PC-9 (cell line): ENCODE measurements at regions not wholly inside any gene's neighbourhood (a gene's known extent, or its start where the extent isn't known, plus 50 kb on each side); places are given as distances from the start of the nearest gene placed in this dataset.

ENCODE experiments used
- CTCF ChIP-seq: fragments of 200-600 bp; sonication (generic); conservative IDR thresholded peaks from 2 replicates; pipeline ENCODE4 v1.6.1; 2017; ENCODE audit warnings: mixed run types, antibody characterized with exemption, mild to moderate bottlenecking, moderate library complexity
- EZH2 ChIP-seq: fragments of 200-600 bp; sonication (generic); IDR thresholded peaks from 2 replicates; pipeline ENCODE4 v1.8.0; 2017; ENCODE audit warnings: antibody characterized with exemption, low read depth

DNA sequence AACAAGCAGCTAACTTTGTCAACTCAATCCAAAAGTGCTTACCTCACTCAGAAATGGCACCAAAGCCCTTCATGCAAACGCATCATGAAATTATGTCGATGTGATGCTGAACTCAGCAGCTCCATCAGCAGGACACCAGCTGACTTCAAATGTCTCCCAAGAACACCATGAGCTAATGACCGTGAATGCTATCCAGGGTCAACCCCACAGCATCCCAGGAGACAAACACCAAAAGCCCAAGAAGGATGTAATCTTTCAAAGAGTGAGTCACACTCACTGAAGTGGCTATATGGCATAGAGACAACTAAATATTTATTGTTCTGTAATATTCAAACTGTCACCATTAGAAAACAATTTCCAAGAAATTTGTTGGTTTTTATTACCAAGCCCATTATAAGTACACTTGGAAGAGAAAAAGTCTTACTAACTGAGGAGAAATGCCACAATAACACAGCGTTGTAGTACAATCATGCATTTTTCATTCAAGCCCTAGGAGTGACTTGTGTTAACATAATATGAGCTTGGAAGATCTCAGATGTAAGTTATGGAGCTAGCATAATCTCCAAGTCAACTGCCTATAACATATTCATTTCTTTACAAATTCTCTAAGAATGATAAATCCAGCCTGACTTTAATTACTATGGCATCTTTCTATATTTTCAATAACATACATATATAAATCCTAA is 165.0 kb upstream of the CCDC68 start:
- TF ChIP-seq EZH2 (no peak), CTCF (no peak)
